ENCODE measurements at regions not wholly inside any gene's neighbourhood (a gene's known extent, or its start where the extent isn't known, plus 50 kb on each side); places are given as distances from the start of the nearest gene placed in this dataset.
"Not testable (repeated sequence)": the region's sequence is repeated elsewhere in the genome, so short reads cannot be mapped to it uniquely, and the experiment has no call there.

DNA sequence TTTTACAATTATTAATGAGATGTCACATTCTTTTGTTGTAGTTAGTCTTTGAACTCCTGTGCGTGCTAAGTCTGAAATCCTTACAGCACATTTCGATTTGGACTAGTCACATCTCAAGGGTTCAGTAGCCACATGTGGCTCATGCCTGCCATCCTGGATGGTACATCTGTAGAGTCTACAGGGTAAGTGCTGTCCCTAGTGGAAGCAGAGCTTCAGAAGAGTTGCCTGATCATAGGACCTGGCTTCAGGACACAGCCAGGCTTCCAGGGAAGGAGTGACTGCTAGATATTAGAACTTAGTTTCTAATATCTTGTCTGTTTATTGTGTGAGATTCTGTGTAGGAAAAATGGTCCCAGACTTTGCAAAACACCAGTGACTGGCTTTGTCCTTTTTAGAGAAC is 110.5 kb upstream of the NBPF8 start:
- TF ChIP-seq POLR2A (IDR thresholded peaks at IDR 0.05; ENCODE audit: low read length); EP300 (IDR thresholded peaks at IDR 0.05); JUNB (IDR thresholded peaks at IDR 0.05); RAD21 (conservative IDR thresholded peaks at IDR 0.05 in 1 of 2, IDR thresholded peaks at IDR 0.05 in 1 of 2); CHD4 (IDR thresholded peaks at IDR 0.05; ENCODE audit: borderline replicate concordance): not testable (repeated sequence)
- TF ChIP-seq, protein P1, sequence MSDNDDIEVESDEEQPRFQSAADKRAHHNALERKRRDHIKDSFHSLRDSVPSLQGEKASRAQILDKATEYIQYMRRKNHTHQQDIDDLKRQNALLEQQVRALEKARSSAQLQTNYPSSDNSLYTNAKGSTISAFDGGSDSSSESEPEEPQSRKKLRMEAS (IDR thresholded peaks at IDR 0.05), result not testable (repeated sequence)
- TF ChIP-seq, protein P2, sequence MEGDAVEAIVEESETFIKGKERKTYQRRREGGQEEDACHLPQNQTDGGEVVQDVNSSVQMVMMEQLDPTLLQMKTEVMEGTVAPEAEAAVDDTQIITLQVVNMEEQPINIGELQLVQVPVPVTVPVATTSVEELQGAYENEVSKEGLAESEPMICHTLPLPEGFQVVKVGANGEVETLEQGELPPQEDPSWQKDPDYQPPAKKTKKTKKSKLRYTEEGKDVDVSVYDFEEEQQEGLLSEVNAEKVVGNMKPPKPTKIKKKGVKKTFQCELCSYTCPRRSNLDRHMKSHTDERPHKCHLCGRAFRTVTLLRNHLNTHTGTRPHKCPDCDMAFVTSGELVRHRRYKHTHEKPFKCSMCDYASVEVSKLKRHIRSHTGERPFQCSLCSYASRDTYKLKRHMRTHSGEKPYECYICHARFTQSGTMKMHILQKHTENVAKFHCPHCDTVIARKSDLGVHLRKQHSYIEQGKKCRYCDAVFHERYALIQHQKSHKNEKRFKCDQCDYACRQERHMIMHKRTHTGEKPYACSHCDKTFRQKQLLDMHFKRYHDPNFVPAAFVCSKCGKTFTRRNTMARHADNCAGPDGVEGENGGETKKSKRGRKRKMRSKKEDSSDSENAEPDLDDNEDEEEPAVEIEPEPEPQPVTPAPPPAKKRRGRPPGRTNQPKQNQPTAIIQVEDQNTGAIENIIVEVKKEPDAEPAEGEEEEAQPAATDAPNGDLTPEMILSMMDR (IDR thresholded peaks at IDR 0.05), result not testable (repeated sequence)
